ENCODE measurements at regions not wholly inside any gene's neighbourhood (a gene's known extent, or its start where the extent isn't known, plus 50 kb on each side); places are given as distances from the start of the nearest gene placed in this dataset.

DNA sequence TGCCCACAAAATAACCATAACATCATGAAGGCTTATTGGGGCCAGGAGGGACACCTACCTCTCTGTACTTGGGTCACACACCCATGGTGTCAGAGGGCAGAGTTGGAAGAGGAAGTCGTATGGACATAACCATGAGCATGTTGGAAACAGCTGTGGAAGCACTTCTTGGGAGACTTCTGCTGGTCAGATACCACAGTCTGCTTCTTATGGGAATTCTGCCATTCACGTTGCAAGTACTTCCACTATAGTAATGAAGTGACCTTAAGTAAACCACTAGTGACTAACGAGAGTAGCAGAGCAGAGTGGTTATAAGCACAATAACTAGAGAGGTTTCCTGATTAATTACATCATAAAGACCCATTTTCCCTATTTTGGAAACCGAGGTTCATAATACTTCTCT lies 61.1 kb upstream of the TFPI start:
- CTCF ChIA-PET (ENCODE audit: unreplicated experiment), result no interaction called here
- no TSS peak for BruUV-seq (replicated peaks)
- H3K4me2 ChIP-seq (ENCODE audit: low read length), result no peak overlapping the region
- no peaks in the 10 kb centered on the region for H3K79me2 ChIP-seq (ENCODE audit: insufficient read depth, low read depth, low read length)
- no peak for TF ChIP-seq EZH2phosphoT487 (IDR thresholded peaks at IDR 0.05; ENCODE audit: borderline replicate concordance, low read depth, low read length)
- TF ChIP-seq, protein P1, sequence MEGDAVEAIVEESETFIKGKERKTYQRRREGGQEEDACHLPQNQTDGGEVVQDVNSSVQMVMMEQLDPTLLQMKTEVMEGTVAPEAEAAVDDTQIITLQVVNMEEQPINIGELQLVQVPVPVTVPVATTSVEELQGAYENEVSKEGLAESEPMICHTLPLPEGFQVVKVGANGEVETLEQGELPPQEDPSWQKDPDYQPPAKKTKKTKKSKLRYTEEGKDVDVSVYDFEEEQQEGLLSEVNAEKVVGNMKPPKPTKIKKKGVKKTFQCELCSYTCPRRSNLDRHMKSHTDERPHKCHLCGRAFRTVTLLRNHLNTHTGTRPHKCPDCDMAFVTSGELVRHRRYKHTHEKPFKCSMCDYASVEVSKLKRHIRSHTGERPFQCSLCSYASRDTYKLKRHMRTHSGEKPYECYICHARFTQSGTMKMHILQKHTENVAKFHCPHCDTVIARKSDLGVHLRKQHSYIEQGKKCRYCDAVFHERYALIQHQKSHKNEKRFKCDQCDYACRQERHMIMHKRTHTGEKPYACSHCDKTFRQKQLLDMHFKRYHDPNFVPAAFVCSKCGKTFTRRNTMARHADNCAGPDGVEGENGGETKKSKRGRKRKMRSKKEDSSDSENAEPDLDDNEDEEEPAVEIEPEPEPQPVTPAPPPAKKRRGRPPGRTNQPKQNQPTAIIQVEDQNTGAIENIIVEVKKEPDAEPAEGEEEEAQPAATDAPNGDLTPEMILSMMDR (conservative IDR thresholded peaks at IDR 0.05; ENCODE audit: low read length), result no peak
- intact Hi-C loops (cut with micrococcal nuclease; ENCODE audit: unreplicated experiment), result no loop called here
- H4K20me1 ChIP-seq (ENCODE audit: insufficient read depth, low read length), result no peaks in the 10 kb centered on the region
- no peaks in the 10 kb centered on the region for H3K36me3 ChIP-seq (ENCODE audit: insufficient read depth, low read length)
- no peaks in the 10 kb centered on the region for H3K9me3 ChIP-seq (ENCODE audit: low read length)
- no peaks in the 10 kb centered on the region for H3K4me1 ChIP-seq (ENCODE audit: insufficient read depth, low read length, poor library complexity, severe bottlenecking)
- H2AFZ ChIP-seq (ENCODE audit: low read length), result no peak overlapping the region
- H3K27ac ChIP-seq (ENCODE audit: low read depth, low read length, poor library complexity, severe bottlenecking), result no peak overlapping the region
- POLR2A ChIA-PET, result interaction anchor here (0.6 to 1.4 kb wide), 3 partner anchors 9 to 71 kb away, joined by 3 to 5 read pairs (median 3); no protein-coding TSS in a partner anchor
- H3K4me3 ChIP-seq (ENCODE audit: low read depth, low read length, poor library complexity, severe bottlenecking), result no peak overlapping the region
- H3K9me2 ChIP-seq (ENCODE audit: insufficient read depth, low read length), result no peaks in the 10 kb centered on the region
- DNase-seq (ENCODE audit: low spot score), result no peak

DNA sequence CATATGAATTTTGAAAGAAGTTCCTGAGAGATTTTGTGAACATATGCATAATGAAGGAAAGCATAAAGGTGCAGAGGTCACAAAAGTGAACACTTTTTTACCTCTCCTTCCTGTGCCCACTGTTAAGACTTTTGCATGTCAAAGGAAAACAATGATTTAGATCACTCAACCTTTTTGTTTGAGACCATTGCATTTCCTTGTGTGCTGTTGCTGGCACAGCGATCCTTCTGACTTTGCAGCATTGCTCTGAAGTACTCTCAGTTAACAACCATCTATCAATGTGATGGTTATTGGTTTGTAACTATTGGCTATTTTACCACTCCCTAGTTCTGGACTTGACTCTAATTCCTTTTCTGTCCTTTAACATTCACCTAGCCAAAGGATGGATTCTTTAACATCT lies 61.7 kb upstream of the TFPI start:
- no peaks in the 10 kb centered on the region for H3K9me2 ChIP-seq (ENCODE audit: insufficient read depth, low read length)
- H3K4me3 ChIP-seq (ENCODE audit: low read depth, low read length, poor library complexity, severe bottlenecking), result no peak overlapping the region
- intact Hi-C loops (cut with micrococcal nuclease; ENCODE audit: unreplicated experiment), result no loop called here
- no TSS peak for BruUV-seq (replicated peaks)
- H3K79me2 ChIP-seq (ENCODE audit: insufficient read depth, low read depth, low read length), result no peaks in the 10 kb centered on the region
- no peak for DNase-seq (ENCODE audit: low spot score)
- CTCF ChIA-PET (ENCODE audit: unreplicated experiment), result no interaction called here
- no peak for TF ChIP-seq EZH2phosphoT487 (IDR thresholded peaks at IDR 0.05; ENCODE audit: borderline replicate concordance, low read depth, low read length)
- TF ChIP-seq, protein P1 (conservative IDR thresholded peaks at IDR 0.05; ENCODE audit: low read length), result no peak
- no peaks in the 10 kb centered on the region for H3K4me1 ChIP-seq (ENCODE audit: insufficient read depth, low read length, poor library complexity, severe bottlenecking)
- POLR2A ChIA-PET, result no interaction called here
- no peaks in the 10 kb centered on the region for H4K20me1 ChIP-seq (ENCODE audit: insufficient read depth, low read length)
- no peaks in the 10 kb centered on the region for H3K36me3 ChIP-seq (ENCODE audit: insufficient read depth, low read length)
- H2AFZ ChIP-seq (ENCODE audit: low read length), result no peak overlapping the region
- H3K27ac ChIP-seq (ENCODE audit: low read depth, low read length, poor library complexity, severe bottlenecking), result no peak overlapping the region
- no peak overlapping the region for H3K4me2 ChIP-seq (ENCODE audit: low read length)
- H3K9me3 ChIP-seq (ENCODE audit: low read length), result no peaks in the 10 kb centered on the region

DNA sequence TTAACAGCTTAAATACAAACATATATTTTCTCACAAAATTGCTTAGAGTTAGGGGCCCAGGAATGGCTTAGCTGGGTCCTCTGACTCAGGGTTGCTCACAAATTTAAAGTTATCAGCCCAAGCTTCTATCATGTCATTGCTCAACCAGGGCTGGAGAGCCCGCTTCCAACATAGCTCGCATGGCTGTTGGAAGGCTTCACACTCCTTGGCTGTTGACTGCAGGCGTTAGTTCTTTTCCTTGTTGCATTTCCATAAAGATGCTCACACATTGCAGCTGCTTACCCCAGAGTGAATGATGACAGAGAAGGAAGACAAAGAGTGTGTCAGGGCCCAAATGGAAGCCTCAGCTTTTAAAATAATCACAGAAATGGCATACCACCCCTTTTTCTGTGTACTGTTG lies 62.9 kb upstream of the TFPI start:
- no peak overlapping the region for H3K27ac ChIP-seq (ENCODE audit: low read depth, low read length, poor library complexity, severe bottlenecking)
- H3K4me2 ChIP-seq (ENCODE audit: low read length), result no peak overlapping the region
- intact Hi-C loops (cut with micrococcal nuclease; ENCODE audit: unreplicated experiment), result no loop called here
- H2AFZ ChIP-seq (ENCODE audit: low read length), result no peak overlapping the region
- no peak for TF ChIP-seq EZH2phosphoT487 (IDR thresholded peaks at IDR 0.05; ENCODE audit: borderline replicate concordance, low read depth, low read length)
- TF ChIP-seq, protein P1 (conservative IDR thresholded peaks at IDR 0.05; ENCODE audit: low read length), result no peak
- no peaks in the 10 kb centered on the region for H3K9me3 ChIP-seq (ENCODE audit: low read length)
- H3K4me3 ChIP-seq (ENCODE audit: low read depth, low read length, poor library complexity, severe bottlenecking), result no peak overlapping the region
- no peak for DNase-seq (ENCODE audit: low spot score)
- H4K20me1 ChIP-seq (ENCODE audit: insufficient read depth, low read length), result no peaks in the 10 kb centered on the region
- BruUV-seq (replicated peaks), result no TSS peak
- H3K79me2 ChIP-seq (ENCODE audit: insufficient read depth, low read depth, low read length), result no peaks in the 10 kb centered on the region
- no peaks in the 10 kb centered on the region for H3K9me2 ChIP-seq (ENCODE audit: insufficient read depth, low read length)
- H3K4me1 ChIP-seq (ENCODE audit: insufficient read depth, low read length, poor library complexity, severe bottlenecking), result no peaks in the 10 kb centered on the region
- H3K36me3 ChIP-seq (ENCODE audit: insufficient read depth, low read length), result no peaks in the 10 kb centered on the region
- ChIA-PET CTCF (ENCODE audit: unreplicated experiment) (no interaction called here), POLR2A (no interaction called here)

All from OCI-LY7 (cell line).